Heart left ventricle (tissue), 16 donors: ENCODE measurements at regions not wholly inside any gene's neighbourhood (a gene's known extent, or its start where the extent isn't known, plus 50 kb on each side); places are given as distances from the start of the nearest gene placed in this dataset.
"Not testable (repeated sequence)": the region's sequence is repeated elsewhere in the genome, so short reads cannot be mapped to it uniquely, and the experiment has no call there.

Experiments
- ATAC-seq, 4 donors: fragments of 200-7000 bp; cut with Tn5 transposase; one replicate each; pipeline ENCODE4 v1.9.1; 2020 to 2022; ENCODE audit warnings: moderate library complexity in 4 of 4, mild to moderate bottlenecking in 3 of 4, moderate number of reproducible peaks in 1 of 4
- DNase-seq, 5 donors: peaks; one replicate each; pipeline ENCODE4 v3.0.0-alpha.2; 2020
- H3K27ac ChIP-seq, 12 donors: fragments of 200-600 bp; sonication (generic) in 4 of 12; one replicate each; pipeline versions ENCODE4 v1.5.0 to v1.8.0; 2016 to 2022; ENCODE audit warnings: mild to moderate bottlenecking in 2 of 12
- H3K27me3 ChIP-seq, 9 donors: fragments of 200-600 bp; sonication (generic) in 2 of 9; one replicate each; pipeline versions ENCODE4 v1.5.1 to v1.8.0; 2016 to 2022; ENCODE audit warnings: mild to moderate bottlenecking in 3 of 9
- H3K36me3 ChIP-seq, 9 donors: fragments of 200-600 bp; sonication (generic) in 2 of 9; one replicate each; pipeline versions ENCODE4 v1.5.0 to v1.8.0; 2018 to 2022; ENCODE audit warnings: mild to moderate bottlenecking in 2 of 9
- H3K4me1 ChIP-seq, 12 donors: fragments of 200-600 bp; sonication (generic) in 4 of 12; one replicate each; pipeline versions ENCODE4 v1.5.0 to v1.8.0; 2016 to 2022; ENCODE audit warnings: mild to moderate bottlenecking in 3 of 12
- H3K4me3 ChIP-seq, 12 donors: fragments of 200-600 bp; sonication (generic) in 4 of 12; one replicate each; pipeline versions ENCODE4 v1.5.0 to v1.8.0; 2017 to 2022; ENCODE audit warnings: mild to moderate bottlenecking in 9 of 12, moderate library complexity in 4 of 12
- H3K9me3 ChIP-seq, 12 donors: fragments of 200-600 bp; sonication (generic) in 4 of 12; one replicate each; pipeline versions ENCODE4 v1.5.0 to v1.8.0; 2016 to 2022; ENCODE audit warnings: mild to moderate bottlenecking in 1 of 12
- POLR2A ChIP-seq, 2 donors: fragments of 450-650 bp; IDR thresholded peaks; one replicate each; pipeline ENCODE4 v1.6.1; 2017; ENCODE audit warnings: antibody characterized with exemption in 2 of 2, mild to moderate bottlenecking in 2 of 2, moderate library complexity in 2 of 2
- WGBS, 4 donors: extraction: QIAGEN DNeasy Blood & Tissue Kit in 2 of 4; methylation state at CpG; one replicate each; pipeline versions ENCODE4 v1.1.5 to v1.1.7; 2013 to 2018; 5-methylcytosine and 5-hydroxymethylcytosine counted together
- intact Hi-C, 10 donors: fragments of 100-400 bp; cut with DNase I; formaldehyde crosslinking; loops; one replicate each; pipeline versions ENCODE4 v1.11.1 to v1.14.2; 2022
- TF ChIP-seq, protein P1 (sequence below), 12 donors: fragments of 200-600 bp; sonication (generic) in 4 of 12; IDR thresholded peaks; one replicate each; pipeline versions ENCODE4 v1.5.0 to v1.8.0; 2018 to 2022; ENCODE audit warnings: antibody characterized with exemption in 12 of 12, mild to moderate bottlenecking in 5 of 12
- donor health status: ischemic (EF 13 %, LVEDD 7.1; RV severe dilation, severe dysfunction).
- donor health status: healthy with polysubstance abuse.
- donor health status: DM: no; HTN: yes; CAD: no.
- donor health status: DM: no; HTN: no; CAD: no.
- donor health status: ischemic (EF 25% LVEDD 6.9; RV normal size, moderate dysfunction).
- donor health status: ischemic (EF 25% LVEDD 5.7; RV mildly dilated, moderate dysfunction).
- donor health status: healthy.
- donor health status: DM: yes; HTN: yes; CAD: no.
- donor health status: ischemic (EF 35%, LVEDD 5.7; RV mildly dilated, moderate dysfunction).
- donor health status: nonischemic (EF 11% LVEDD 7.7; RV severe dilation, severe dysfunction).
- donor health status: DM: yes; HTN: yes; CAD: no.
- donor health status: PGD.
- donor health status: ischemic (EF 29% LVEDD 5.4; RV normal size, mild dysfunction).
- donor health status: nonischemic (EF 23%, LVEDD 6.1; RV moderate dilation, normal function).

DNA sequence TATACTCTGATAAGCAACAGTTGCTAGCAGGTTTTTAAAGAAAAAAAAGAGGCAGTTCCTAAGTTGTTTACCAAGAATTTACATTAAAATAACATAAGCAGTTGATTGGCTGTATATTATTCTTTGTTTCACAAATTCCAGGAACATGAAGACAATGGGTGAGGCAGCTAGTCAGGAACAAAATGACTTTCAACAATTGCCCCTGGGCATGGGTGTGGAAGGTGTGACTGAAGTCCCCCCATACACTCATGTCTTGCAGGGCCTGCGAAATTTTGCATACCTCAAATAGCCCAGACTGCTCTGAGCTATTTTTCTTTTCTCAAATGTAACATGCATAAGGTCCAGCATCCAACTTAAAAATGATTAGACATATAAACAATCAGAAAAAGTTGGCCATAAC is 267.2 kb upstream of the DIO3 start:
- WGBS, 4 donors = 48 to 65% (median 55%) methylated on average over 1 of the region's 1 CpG
- intact Hi-C loops = no loop called here
- H3K4me1 ChIP-seq = no peaks in the 10 kb centered on the region
- DNase-seq = no peak
- no peak overlapping the region for H3K27ac ChIP-seq
- TF ChIP-seq, protein P1, sequence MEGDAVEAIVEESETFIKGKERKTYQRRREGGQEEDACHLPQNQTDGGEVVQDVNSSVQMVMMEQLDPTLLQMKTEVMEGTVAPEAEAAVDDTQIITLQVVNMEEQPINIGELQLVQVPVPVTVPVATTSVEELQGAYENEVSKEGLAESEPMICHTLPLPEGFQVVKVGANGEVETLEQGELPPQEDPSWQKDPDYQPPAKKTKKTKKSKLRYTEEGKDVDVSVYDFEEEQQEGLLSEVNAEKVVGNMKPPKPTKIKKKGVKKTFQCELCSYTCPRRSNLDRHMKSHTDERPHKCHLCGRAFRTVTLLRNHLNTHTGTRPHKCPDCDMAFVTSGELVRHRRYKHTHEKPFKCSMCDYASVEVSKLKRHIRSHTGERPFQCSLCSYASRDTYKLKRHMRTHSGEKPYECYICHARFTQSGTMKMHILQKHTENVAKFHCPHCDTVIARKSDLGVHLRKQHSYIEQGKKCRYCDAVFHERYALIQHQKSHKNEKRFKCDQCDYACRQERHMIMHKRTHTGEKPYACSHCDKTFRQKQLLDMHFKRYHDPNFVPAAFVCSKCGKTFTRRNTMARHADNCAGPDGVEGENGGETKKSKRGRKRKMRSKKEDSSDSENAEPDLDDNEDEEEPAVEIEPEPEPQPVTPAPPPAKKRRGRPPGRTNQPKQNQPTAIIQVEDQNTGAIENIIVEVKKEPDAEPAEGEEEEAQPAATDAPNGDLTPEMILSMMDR (IDR thresholded peaks at IDR 0.05) = no peak
- TF ChIP-seq POLR2A (IDR thresholded peaks at IDR 0.05) = no peak
- H3K27me3 ChIP-seq = peaks cover 0 to 12% (median 0%) of the 10 kb centered on the region in 9 donors
- H3K4me3 ChIP-seq = no peak overlapping the region
- no peaks in the 10 kb centered on the region for H3K36me3 ChIP-seq
- no peak for ATAC-seq
- peaks cover 0 to 23% (median 10%) of the 10 kb centered on the region in 12 donors for H3K9me3 ChIP-seq

DNA sequence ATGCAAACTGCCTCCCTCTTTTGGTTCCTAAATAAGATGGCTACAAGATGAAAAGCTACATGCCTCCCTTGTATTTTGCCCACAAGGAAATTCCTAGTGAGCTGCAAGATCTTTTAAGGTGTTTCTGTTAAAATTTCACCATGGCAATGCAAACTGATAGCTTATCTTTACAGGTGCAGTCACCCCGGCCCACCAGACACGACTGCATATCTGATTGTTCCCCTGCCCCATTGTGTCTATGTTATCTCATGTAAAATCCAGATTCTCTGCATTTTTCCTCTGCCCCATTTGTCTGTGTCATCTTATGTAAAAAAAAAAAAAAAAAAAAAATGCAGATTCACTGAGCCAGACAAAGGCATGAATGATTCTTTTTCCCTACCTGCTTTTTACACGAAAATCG is 261.5 kb upstream of the DIO3 start:
- DNase-seq, H3K36me3 ChIP-seq, H3K27me3 ChIP-seq, intact Hi-C loops, ATAC-seq, H3K27ac ChIP-seq, H3K4me3 ChIP-seq, H3K4me1 ChIP-seq: not testable (repeated sequence)
- peaks cover 0 to 27% (median 10%) of the 10 kb centered on the region in 12 donors for H3K9me3 ChIP-seq
- 41 to 48% (median 42%) methylated on average over 4 of the region's 4 CpGs for WGBS, 4 donors

DNA sequence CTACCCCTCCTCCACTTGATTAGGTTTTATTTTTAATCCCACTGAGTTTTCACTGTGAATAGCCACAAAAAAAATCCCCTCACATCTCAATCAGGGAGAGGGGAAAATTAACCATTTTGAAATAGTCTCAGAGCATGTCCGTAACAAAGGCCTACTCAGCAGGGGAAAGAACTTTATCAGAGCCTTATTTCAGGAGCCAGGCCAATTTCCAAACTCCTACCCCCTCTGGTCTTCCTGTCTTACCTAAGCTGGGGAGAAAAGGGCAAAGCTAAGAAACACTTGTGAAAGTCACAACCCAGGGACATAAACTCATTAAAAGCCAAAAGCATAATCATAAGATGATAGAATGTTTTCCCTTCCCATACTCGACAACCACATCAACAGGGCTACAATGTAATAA is 260.3 kb upstream of the DIO3 start:
- Histone ChIP-seq H3K4me3 (no peak overlapping the region), H3K9me3 (peaks cover 0 to 25% (median 10%) of the 10 kb centered on the region in 12 donors), H3K27me3 (peaks cover 0 to 10% (median 0%) of the 10 kb centered on the region in 9 donors), H3K27ac (no peak overlapping the region), H3K4me1 (no peaks in the 10 kb centered on the region), H3K36me3 (no peaks in the 10 kb centered on the region)
- no peak for TF ChIP-seq POLR2A (IDR thresholded peaks at IDR 0.05)
- TF ChIP-seq, protein P1 (IDR thresholded peaks at IDR 0.05) = no peak
- ATAC-seq (no peak), DNase-seq (no peak)
- 64 to 72% (median 72%) methylated on average over 2 of the region's 2 CpGs for WGBS, 4 donors
- intact Hi-C loops = no loop called here

DNA sequence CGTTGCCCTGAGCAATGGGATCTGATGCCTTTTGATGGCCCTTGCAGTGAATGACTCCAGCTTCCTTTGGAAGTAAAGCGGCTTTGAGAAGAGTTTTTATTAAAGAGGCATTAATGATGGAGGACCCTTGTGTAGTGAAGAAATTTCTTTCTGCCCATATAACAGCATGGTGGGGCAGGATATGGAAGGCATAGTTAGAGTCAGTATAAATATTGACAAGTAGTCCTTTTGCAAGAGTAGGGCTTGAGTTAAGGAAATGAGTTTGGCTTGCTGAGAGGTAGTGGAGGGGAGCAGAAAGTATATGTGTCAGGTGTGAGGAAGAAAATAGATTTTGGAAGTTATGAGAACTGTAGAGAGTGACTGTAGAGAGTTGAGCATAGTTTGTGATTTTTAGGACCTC is 254.1 kb upstream of the DIO3 start:
- H3K27me3 ChIP-seq, H3K36me3 ChIP-seq, H3K27ac ChIP-seq, H3K4me1 ChIP-seq, ATAC-seq, intact Hi-C loops, H3K9me3 ChIP-seq, H3K4me3 ChIP-seq, DNase-seq: not testable (repeated sequence)
- 77 to 90% (median 86%) methylated on average over 2 of the region's 2 CpGs for WGBS, 4 donors

DNA sequence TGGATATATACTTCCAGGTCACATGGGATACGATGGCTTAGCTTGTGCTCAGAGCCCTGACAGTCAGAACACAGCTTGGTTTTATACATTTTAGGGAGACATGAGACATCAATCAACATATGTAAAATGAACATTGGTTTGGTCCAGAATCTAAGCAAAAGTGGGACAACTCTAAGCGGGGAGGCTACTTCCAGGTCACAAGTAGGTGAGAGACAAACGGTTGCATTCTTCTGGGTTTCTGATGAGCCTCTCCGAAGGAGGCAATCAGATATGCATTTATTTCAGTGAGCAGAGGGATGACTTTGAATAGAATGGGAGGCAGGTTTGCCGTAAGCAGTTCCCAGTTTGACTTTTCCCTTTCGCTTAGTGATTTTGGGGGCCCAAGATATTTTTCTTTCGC is 250.1 kb upstream of the DIO3 start:
- H3K36me3 ChIP-seq, DNase-seq, ATAC-seq, H3K27ac ChIP-seq, H3K27me3 ChIP-seq, intact Hi-C loops, H3K4me1 ChIP-seq, H3K4me3 ChIP-seq: not testable (repeated sequence)
- H3K9me3 ChIP-seq = peaks cover 0 to 16% (median 4%) of the 10 kb centered on the region in 12 donors
- 68 to 75% (median 71%) methylated on average over 7 of the region's 7 CpGs for WGBS, 4 donors

DNA sequence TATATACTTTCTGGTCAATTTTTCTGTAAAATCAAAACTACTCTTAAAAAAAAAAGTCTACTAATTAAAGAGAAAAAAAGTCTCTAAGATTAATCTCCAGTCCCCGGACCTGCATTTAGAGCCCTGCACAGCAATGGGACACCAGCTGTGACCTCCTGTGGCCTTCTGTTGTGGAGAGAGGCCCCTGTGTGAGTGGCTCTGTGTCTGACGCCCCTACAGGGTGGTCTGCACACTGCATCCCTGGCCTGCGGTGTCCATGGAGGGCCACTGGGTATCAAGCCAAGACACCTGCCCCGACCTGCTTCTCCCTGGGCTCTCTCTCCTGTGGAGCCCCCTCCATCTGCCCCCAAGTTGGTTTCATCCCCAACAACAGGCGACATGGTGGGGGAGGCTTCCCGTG is 248.0 kb upstream of the DIO3 start:
- Histone ChIP-seq H3K36me3 (no peaks in the 10 kb centered on the region), H3K4me1 (no peaks in the 10 kb centered on the region), H3K27ac (no peak overlapping the region), H3K27me3 (peaks cover 0 to 2% (median 0%) of the 10 kb centered on the region in 9 donors), H3K9me3 (peaks cover 0 to 22% (median 9%) of the 10 kb centered on the region in 12 donors), H3K4me3 (no peak overlapping the region)
- TF ChIP-seq, protein P1 (IDR thresholded peaks at IDR 0.05) = no peak
- TF ChIP-seq POLR2A (IDR thresholded peaks at IDR 0.05) = no peak
- 44 to 56% (median 51%) methylated on average over 6 of the region's 6 CpGs for WGBS, 4 donors
- DNase-seq (no peak), ATAC-seq (no peak)
- intact Hi-C loops = no loop called here
